ENCODE measurements at regions not wholly inside any gene's neighbourhood (a gene's known extent, or its start where the extent isn't known, plus 50 kb on each side); places are given as distances from the start of the nearest gene placed in this dataset.
"Not testable (repeated sequence)": the region's sequence is repeated elsewhere in the genome, so short reads cannot be mapped to it uniquely, and the experiment has no call there.

DNA sequence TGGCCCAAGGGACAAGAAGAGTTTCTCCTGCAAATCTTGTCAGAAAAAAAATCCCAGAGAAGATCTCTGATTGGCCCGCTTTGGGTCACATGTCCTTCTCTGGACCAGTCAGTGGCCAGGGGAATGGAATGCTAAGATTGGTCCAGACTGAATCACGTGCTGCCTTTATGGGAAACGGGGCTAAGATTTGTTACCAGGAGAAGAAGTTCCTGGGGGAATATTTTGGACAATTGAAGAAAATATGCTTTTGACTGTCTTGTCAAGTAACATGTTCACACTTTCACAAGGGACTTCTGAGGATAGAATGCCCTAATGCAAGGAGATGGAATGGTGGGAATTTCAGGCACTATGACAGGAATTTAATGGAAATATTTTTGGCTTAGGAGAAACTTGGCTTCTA lies 74.1 kb upstream of the SH3PXD2B start:
- peak in 1 of 2 experiments; percentile 6 for DNase-seq (ENCODE audit: low read depth in 2 of 2)

DNA sequence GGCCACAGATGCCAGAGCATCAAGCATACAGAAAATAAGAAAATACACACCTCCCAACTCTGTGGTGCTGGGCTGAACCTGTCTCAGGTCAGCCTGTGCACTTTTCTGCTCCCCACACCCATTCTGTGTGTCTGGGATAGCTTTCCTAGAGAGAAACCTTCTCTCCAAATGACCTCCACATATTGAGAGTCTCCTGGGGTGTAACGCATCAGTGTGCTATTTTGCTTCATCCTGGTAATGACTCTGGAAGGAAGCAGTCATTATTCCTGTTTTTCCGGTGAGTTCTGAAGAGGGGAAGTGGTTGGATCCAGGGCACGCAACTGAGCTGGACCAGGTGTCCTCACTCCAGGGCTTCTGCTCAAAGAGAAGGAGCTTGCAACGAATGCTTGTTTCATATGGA lies 73.2 kb upstream of the SH3PXD2B start:
- DNase-seq (ENCODE audit: low read depth in 2 of 2): no peak

DNA sequence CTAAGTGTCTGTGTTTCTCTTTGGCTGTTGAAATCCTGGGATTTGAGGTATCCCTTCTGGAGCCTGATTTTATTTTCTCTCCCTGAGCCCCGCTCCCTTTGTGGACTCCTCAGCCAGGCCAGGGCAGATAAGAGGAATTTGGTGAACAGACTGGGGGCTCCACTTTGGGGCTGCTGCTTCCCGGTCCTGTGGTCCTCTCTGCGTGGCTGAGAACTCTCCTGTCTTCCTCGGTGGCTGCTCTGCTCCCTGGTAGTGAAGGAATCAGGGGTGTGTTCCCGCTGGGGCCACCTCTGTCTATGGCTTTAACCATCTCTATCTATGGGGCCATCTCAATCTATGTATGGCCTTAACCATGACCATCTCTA lies 71.7 kb upstream of the SH3PXD2B start:
- DNase-seq (ENCODE audit: low read depth in 2 of 2): no peak

DNA sequence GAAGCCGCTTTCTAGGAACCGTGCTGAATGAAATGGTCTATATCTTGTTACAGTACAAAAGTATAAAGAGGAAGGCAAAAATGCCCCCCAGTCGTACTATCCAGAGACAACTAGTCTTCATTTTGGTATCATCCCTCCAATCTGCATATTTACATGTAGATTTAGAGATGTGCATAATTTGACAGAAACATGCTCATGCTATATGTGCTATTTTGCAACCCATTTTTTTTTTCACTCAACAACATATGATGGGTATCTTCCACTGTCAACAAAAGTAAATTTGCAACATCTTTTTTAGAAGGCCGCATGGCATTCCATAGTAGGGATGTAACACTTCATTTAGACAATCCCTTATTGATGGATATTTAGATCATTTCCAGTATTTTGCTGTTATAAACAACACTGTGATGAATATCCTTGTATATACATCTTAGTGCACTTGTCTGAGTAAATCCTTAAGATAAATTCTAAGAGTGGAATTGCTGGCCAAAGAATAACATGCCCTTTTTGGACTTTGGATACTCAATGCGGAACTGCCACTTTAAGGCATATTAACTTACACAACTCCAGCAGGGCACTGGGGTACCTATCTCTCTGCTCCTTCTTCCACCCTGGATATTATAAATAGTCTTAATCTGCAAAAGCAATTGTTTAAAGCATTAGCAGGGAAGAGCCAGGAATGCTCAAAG lies 71.1 kb upstream of the SH3PXD2B start:
- DNase-seq (ENCODE audit: low read depth in 2 of 2): no peak

DNA sequence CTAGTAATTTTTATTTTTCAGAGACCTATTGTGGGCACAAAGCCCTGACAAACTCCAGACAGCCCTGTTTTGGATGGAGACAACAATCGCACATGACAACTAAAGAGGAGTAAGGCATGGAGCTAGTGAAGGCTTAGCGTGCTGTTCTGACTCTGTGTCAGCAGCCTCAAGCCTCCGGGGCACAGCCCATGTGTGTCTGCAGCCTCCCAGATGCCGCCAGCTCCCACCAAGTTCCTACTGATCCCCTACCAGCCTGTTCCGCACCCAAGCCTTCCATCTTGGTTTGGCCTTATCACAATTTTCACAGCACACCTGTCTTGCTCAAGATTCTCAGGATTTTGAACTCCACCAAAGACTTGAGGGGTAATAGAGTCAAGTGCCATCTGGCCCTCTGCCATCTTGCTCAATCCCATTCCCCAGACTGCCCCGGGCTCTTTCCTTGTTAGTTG lies 70.3 kb upstream of the SH3PXD2B start:
- no peak for DNase-seq (ENCODE audit: low read depth in 2 of 2)

DNA sequence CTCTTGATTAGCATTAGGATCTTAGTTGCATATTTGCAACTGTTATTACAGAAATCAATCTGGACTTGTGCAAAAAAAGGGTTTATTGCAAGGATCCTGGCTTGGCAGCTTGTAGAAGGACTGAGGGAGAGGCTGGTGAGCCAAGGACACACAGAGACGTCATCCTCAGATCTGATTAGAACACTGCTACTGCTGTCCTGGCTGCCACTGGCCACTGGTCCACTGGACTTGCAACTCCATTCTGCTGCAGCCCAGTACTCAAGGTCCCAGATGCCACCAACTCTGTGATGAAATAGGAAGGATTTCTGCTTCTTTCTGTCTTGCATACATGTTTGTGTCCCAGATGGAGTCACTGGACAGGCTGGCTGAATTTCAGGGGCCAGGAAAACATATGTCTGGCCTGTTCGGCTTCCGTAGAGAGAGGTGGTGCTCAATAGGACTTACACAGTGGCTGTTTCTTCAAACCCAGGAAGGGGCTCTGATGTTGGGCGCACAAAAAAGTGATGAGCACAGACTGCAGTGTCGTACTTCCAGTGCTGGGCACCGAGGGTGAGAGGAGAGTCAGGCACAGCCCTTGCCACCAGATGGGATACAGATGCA lies 68.9 kb upstream of the SH3PXD2B start:
- no peak for DNase-seq (ENCODE audit: low read depth in 2 of 2)

DNA sequence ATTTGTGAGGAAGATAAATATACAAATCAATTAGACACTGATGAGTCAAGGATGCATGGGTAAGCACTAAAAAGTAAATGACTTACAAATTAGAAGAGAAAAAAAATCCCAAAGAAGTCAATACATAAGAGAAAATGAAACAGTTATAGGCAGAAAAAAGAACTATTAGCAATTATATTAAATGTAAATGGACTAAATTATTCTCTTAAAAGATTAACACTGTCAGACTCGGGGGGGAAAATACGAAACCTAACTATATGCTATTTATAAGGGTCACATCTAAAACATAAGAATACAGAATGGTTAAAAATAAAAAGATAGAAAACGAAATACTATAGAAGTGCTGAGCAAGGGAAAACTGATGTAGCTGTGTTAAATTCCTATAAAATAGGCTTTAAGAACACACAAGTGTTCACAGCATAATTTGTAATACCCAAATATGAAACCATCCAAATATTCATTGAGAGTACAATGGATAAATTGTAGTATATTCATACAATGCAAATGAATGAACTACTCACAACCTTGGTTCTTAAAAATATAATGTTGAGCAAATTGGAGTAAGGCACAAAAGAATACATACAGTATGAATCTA lies 67.1 kb upstream of the SH3PXD2B start:
- no peak for DNase-seq (ENCODE audit: low read depth in 2 of 2)

DNA sequence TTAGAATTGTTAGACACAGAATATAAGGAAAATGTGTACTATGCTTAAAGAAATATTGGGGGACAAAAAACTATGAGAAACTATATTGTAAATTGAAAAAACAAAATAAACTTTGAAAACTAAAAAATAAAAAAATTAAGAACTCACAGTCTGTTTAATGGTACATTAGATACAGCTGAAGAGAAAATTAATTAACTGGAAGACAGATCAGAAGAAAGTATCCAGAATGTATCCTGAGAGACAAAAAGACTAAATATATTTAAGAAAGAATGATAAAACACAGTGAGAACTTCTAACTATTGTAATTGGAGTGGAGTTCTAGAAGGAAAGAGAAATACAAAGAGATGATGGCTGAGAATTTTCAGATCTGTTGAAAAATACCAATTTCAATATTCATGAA lies 57.6 kb upstream of the SH3PXD2B start:
- no peak for DNase-seq (ENCODE audit: low read depth in 2 of 2)

DNA sequence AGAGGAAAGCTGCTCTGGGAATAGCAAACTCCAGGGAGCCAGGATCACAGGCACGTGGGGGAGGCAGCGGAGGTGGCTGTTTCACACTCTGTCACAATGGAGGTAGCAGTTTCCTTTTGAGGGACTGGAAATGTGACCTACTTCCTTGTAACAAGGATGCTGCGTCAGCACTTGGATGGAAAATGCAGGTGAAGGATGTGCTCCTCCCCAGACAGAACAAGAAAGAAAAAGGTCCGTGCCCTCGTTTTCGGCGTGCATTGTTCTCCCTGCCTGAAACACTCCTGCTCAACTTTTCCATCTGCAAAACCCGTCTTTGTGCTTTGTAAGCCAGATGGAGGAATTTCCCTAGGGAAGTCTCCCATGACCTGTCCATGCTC lies 55.1 kb upstream of the SH3PXD2B start:
- DNase-seq (ENCODE audit: low read depth in 2 of 2): no peak

DNA sequence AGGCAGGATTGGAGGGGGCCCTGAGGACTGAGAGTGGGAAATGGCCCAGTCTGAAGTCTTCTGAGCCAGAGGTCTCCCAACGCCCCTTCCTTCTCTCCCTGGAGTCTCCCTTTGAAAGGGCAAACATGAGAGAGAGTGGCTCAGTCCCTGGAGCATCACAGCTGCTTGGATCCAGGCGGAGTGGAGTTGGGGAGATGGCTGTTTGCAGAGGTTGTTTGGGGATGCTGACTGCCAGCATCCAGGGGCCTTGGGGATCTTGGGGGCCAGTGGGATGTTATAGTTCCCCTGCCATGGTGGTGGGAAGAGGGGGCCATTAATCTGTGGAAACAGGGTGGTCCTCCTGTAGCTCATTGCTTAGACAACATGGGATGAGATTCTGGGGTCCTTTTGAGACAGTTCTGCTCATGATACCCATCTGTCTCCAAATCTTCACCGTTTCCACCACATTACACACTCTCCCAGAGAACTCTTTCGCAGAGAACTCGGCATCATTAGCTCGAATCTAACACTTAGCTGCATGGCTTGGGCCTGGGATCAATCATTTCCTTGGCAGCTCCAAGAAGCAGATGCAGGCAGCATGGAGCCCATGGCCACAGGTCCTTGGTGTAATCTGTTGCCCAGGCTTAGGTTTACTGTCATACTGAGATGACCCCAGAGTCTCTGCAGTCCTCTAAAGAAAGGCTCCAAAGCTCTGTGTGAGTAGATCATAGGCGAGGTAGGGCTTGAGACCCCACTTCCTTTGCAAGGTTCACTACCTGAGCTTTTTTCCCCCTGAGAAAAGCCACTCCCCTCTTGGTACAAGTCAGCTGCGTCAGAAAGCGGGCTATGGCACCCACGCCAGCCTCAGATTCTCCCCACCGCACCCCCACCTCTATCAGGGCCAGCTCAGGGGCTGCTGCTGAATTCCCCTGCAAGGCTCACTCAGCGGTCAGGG lies 54.4 kb upstream of the SH3PXD2B start:
- no peak for DNase-seq (ENCODE audit: low read depth in 2 of 2)

DNA sequence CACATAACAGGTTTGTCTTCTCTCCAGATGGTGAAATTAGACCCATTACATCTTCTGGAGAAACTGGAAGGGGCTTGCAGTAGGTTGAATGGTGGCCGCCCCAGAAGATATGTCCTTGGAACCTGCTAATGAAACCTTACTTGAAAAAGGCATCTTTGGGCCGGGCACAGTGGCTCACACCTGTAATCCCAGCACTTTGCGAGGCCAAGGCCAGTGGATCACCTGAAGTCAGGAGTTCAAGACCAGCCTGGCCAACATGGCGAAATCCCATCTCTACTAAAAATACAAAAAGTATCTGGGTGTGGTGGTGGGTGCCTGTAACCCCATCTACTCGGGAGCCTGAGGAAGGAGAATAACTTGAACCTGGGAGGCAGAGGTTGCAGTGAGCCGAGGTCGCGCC lies 53.2 kb upstream of the SH3PXD2B start:
- not testable (repeated sequence) for DNase-seq (ENCODE audit: low read depth in 2 of 2)

DNA sequence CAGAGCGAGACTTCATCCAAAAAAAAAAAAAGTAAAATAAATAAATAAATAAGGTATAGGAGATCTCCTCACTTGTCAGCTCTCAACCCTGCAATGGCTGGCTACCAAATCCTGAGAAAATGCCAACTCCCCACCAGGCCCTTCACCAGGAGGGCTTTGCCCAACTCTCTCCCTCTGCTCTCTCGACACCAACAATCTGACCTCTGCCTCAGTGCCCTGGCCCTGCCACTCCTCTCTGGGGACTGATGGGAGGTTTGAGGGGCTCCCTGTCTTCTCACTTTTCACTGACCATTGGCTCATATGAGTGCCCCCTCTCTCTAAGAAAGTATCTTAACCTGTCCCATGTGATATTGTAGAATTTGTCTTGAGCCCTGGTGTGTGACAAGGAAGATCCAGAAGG lies 52.6 kb upstream of the SH3PXD2B start:
- no peak for DNase-seq (ENCODE audit: low read depth in 2 of 2)

DNA sequence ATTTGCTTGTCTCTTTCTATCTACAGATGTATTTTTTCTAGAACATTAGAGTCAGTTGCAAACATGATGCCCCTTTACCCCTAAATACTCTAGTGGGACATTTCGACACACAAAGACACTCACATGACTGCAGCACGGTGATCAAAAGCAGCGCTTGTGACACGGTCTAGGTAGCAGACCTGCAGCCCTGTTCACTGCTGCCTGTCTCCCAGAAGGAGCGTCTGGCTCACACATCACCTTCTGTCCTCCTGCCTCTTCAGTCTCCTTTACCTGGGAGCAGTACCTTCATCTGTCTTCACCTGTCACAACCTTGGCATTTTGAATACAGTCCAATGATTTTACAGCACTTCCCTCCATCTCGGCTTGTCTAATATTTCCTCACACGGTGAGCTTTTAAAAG lies 51.9 kb upstream of the SH3PXD2B start:
- no peak for DNase-seq (ENCODE audit: low read depth in 2 of 2)

DNA sequence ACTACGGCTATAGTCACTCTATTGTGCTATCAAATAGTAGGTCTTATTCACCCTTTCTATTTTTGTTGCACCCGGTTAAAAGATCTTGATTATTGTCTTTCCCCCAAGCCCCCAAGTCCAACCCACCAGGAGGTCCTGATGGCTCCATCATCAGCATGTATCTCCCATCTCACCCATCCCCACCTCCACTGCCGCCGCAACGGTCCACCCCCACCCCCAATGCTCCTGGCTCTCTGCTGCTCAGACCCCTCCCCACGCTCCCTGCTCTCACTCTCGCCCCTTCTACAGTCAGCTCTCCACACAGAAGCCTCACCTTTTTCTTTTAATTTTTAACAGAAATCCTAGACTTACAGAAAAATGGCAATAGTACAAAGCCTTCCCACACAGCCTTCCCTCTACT lies 51.5 kb upstream of the SH3PXD2B start:
- no peak for DNase-seq (ENCODE audit: low read depth in 2 of 2)

DNA sequence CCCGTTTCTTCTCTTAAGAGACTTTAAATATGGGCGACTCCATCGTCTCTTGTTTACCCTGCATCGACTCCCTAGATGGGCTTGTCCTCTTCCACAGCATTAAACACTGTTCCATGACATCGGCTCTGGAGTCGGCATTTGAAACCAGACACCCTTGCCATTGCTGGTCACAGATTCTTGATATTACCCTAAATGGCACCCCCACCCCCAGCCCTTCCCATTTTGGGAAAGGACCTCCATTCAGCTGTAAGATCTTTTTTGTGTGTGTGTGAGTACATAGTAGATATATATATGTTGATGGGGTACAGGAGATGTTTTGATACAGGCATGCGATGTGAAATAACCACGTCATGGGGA lies 51.1 kb upstream of the SH3PXD2B start:
- no peak for DNase-seq (ENCODE audit: low read depth in 2 of 2)

DNA sequence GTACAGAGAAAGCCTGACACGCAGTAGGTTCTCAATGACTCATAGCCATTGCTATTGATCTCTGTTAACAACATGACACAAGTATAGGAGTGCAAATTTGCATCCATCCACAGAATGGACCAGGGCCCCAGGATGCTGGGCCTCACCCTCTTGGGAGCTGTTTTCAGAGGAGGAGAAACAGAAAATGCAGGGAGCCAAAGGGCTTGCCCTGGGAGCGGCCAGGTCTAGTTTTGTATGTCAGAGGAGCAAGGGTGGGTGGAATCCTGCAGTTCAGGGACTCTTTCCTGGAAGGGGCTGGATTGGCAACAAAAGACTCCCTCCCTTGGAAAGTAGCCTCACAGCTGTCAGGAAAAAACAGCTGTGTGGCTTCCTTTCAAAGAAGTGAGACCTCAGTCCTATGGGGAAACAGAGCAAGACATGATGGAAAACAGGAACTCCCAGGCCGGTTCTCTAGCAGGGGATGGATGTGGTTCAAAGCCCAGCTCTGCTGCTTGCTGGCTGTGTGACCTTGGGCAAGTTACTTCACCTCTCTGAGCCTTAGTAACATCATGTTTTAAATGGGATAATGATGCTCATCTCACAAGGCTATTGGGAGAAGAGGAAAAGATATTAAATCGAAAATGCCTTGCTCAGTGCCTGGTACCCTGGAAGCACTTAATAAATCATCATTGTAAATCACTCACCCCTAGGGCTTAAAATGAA lies 50.5 kb upstream of the SH3PXD2B start:
- DNase-seq (ENCODE audit: low read depth in 2 of 2): no peak

DNA sequence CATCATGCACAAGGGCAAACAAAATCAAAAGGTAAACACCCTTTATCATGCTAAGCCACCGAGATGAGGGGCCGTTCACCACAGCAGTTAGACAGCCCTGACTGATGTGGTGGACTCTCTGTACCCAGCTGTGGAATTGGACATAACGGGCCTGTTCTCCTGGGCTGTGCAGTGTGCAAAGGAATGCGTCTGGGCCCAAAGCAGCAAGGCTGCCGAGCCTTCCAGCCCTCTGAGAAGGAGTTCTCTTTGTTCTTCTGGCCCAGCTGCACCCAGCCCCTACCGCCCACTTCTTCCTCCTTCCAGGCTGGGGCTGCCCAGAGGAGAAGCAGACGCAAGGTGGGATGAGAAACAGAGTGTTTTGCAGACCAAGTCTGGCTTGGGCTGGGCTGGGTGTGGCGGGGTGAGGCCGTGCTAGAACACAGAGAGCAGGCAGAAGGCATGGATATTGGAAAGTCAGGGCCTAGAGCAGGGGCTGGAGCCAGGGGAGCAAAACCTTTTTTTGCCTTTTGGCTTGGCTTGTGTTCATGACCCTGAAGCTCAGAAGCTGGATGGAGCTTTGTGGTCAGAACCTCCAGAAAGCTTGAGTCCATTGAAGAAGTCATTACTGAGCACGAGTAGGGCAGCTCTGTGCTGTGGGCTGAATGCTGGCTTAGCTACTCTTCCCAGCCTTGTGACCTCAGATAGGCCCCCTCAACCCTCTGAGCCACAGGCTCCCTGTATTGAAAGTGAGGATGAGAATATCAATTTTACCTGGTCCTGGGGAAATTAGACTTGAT lies 49.8 kb upstream of the SH3PXD2B start:
- no peak for DNase-seq (ENCODE audit: low read depth in 2 of 2)
